MM.1S (cell line): ENCODE measurements at regions not wholly inside any gene's neighbourhood (a gene's known extent, or its start where the extent isn't known, plus 50 kb on each side); places are given as distances from the start of the nearest gene placed in this dataset.

Source experiments
- DNase-seq: peaks from one replicate; pipeline ENCODE4 v3.0.0-alpha.2; 2015
- H2AFZ ChIP-seq: fragments of 300-600 bp; sonication (generic); 2 replicates; pipeline ENCODE4 v1.6.0; 2016; ENCODE audit warnings: antibody characterized with exemption, low read length
- H3F3A ChIP-seq: fragments of 300-600 bp; sonication (generic); 2 replicates; pipeline ENCODE4 v1.6.1; 2016; ENCODE audit warnings: mild to moderate bottlenecking, antibody characterized with exemption, low read length, moderate library complexity, mixed read lengths; ENCODE audit not compliant: insufficient read depth
- H3K27ac ChIP-seq: fragments of 300-600 bp; sonication (generic); 2 replicates; pipeline ENCODE4 v1.5.1; 2016; ENCODE audit warnings: mild to moderate bottlenecking, low read length
- H3K27me3 ChIP-seq: fragments of 300-600 bp; sonication (generic); replicated peaks from 2 replicates; pipeline ENCODE4 v1.6.0; 2016; ENCODE audit warnings: low read length; ENCODE audit not compliant: insufficient read depth
- H3K36me3 ChIP-seq: fragments of 300-600 bp; sonication (generic); replicated peaks from 2 replicates; pipeline ENCODE4 v1.6.1; 2016; ENCODE audit warnings: mild to moderate bottlenecking, low read length, mixed read lengths; ENCODE audit not compliant: insufficient read depth
- H3K4me1 ChIP-seq: fragments of 300-600 bp; sonication (generic); 2 replicates; pipeline ENCODE4 v1.6.1; 2016; ENCODE audit warnings: low read length, mixed read lengths
- H3K4me2 ChIP-seq: fragments of 300-600 bp; sonication (generic); 2 replicates; pipeline ENCODE4 v1.6.0; 2016; ENCODE audit warnings: low read depth, low read length
- H3K4me3 ChIP-seq: fragments of 300-600 bp; sonication (generic); 2 replicates; pipeline ENCODE4 v1.5.1; 2016; ENCODE audit warnings: low read length, mixed read lengths
- H3K79me2 ChIP-seq: fragments of 300-600 bp; sonication (generic); 2 replicates; pipeline ENCODE4 v1.6.1; 2016; ENCODE audit warnings: mixed run types, low read length, mixed read lengths
- H3K9ac ChIP-seq: fragments of 300-600 bp; sonication (generic); 2 replicates; pipeline ENCODE4 v1.6.1; 2016; ENCODE audit warnings: low read length, mixed read lengths
- H3K9me2 ChIP-seq: fragments of 300-600 bp; sonication (generic); replicated peaks from 2 replicates; pipeline ENCODE4 v1.6.1; 2016; ENCODE audit warnings: mild to moderate bottlenecking, low read length, mixed read lengths; ENCODE audit not compliant: insufficient read depth
- H3K9me3 ChIP-seq: fragments of 300-600 bp; sonication (generic); replicated peaks from 2 replicates; pipeline ENCODE4 v1.6.1; 2016; ENCODE audit warnings: mild to moderate bottlenecking, low read length, mixed read lengths; ENCODE audit not compliant: insufficient read depth
- H4K20me1 ChIP-seq: fragments of 300-600 bp; sonication (generic); 2 replicates; pipeline ENCODE4 v1.6.1; 2016; ENCODE audit warnings: mild to moderate bottlenecking, low read length, moderate library complexity, mixed read lengths; ENCODE audit not compliant: insufficient read depth
- CTCF ChIP-seq: fragments of 300-600 bp; sonication (generic); IDR thresholded peaks from 2 replicates; pipeline ENCODE4 v1.5.1; 2016; ENCODE audit warnings: antibody characterized with exemption, low read length, mixed read lengths
- EZH2 ChIP-seq: fragments of 300-600 bp; sonication (generic); optimal IDR thresholded peaks from 2 replicates; pipeline ENCODE3; 2017; ENCODE audit warnings: low read depth, mild to moderate bottlenecking, antibody characterized with exemption, low read length, mixed read lengths
- EZH2phosphoT487 ChIP-seq: fragments of 300-600 bp; sonication (generic); IDR thresholded peaks from 2 replicates; pipeline ENCODE4 v1.6.1; 2018; ENCODE audit warnings: antibody characterized with exemption, low read length

- Histone ChIP-seq H3K9me2 (no peaks in the 10 kb centered on the region), H3K4me3 (no peak overlapping the region), H4K20me1 (no peaks in the 10 kb centered on the region), H3K27ac (no peak overlapping the region), H2AFZ (no peak overlapping the region), H3K9me3 (no peaks in the 10 kb centered on the region), H3K79me2 (no peaks in the 10 kb centered on the region), H3K36me3 (no peaks in the 10 kb centered on the region), H3K4me1 (no peaks in the 10 kb centered on the region), H3K27me3 (no peaks in the 10 kb centered on the region), H3K9ac (no peak overlapping the region), H3K4me2 (no peak overlapping the region), H3F3A (no peaks in the 10 kb centered on the region)
- TF ChIP-seq EZH2, result no peak
- no peak for TF ChIP-seq EZH2phosphoT487
- TF ChIP-seq CTCF, result no peak
- no peak for DNase-seq
These were observed 58.5 kb upstream of the PABPC4L start for GRCh38 chr4:134260126-134260525.
